ENCODE measurements at regions not wholly inside any gene's neighbourhood (a gene's known extent, or its start where the extent isn't known, plus 50 kb on each side); places are given as distances from the start of the nearest gene placed in this dataset.
"Not testable (repeated sequence)": the region's sequence is repeated elsewhere in the genome, so short reads cannot be mapped to it uniquely, and the experiment has no call there.

DNA sequence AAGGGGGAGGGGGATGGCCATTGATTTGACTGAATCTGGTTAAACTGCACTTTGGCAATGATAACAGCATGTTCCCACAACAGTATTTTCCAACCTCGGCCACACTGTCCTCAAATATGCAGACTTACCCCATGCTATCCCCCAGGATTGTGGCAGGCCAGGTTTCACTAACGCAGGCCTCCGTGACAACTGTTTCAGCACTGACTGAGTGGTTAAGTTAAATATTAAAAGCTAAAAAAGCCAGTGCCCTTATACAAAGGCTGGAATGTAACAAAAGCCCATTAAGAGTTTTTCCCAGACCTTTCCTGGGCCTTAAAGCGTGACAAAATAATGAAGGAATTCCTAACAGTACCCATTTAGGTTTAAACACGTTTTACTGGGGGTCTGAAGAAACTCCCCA lies 202.9 kb downstream of the USP25 start:
- DNase-seq (ENCODE audit: extremely low read depth in 1 of 2, low read depth in 1 of 2): no peak

DNA sequence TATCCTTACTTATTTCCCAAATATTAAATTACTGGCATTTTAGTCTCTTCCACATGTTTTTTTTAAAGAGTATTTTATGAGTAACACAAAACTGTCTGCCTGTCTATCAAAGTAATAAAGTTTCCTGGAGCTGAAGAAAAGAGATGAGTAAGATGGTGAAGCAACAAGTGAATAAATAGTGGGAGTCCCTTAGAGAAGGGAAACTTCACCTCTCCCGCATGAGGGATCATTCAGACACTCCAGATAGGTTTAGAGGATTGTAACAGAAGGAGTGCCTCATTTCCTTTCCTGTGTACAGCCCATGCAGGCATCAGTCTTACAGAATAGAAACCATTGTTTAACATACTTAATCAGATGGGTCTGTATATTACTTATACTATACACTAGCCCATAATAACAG lies 205.7 kb downstream of the USP25 start:
- no peak for DNase-seq (ENCODE audit: extremely low read depth in 1 of 2, low read depth in 1 of 2)

DNA sequence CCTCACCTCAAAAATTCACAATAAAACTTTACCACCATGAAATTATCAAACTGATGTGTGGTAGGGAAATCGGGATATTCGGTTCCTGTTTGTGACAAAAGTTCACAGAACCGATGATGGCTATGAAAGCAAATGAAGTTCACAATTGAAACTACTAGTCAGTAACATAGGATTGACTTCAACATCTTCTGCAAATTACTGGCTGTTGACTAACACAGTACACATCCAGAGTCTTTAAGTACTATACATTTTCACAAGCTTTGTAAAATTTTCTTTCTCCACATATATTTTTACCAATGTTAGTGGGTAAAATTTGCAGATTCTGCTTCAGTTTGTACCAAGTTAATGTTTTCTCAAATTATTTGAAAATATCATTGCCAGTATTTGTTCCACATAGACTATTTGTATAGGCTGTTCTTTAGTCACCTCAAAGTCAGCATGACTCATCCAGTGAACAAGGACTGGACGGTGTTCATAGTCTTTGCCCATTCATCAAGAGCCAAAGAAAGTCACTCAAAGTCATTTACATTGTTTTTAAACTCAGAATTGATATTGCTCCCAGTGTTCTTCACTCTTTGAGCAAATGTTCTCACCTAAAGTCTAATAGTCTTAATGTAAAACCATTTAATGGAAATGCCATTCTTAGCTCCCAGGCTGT lies 213.4 kb downstream of the USP25 start:
- no peak for DNase-seq (ENCODE audit: extremely low read depth in 1 of 2, low read depth in 1 of 2)

DNA sequence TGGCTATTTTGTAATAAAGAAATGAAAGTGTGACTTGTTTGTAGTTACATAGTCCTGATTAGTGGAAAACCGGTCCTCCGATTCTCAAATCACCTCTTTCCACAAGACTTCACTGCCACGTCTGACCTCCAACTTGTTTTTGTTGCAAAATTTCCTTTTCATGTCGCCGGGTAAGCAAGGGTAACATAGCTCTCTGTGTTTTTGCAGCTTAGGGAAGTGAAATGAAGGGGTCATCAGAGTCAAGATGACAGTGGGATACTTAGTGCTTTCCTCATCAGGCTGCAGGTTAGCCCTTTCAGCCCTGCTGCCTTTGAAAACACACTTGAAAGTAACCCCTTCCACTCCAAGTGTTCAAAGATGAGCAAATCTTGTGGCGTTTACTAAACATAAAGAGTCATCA lies 217.9 kb downstream of the USP25 start:
- no peak for DNase-seq (ENCODE audit: extremely low read depth in 1 of 2, low read depth in 1 of 2)

DNA sequence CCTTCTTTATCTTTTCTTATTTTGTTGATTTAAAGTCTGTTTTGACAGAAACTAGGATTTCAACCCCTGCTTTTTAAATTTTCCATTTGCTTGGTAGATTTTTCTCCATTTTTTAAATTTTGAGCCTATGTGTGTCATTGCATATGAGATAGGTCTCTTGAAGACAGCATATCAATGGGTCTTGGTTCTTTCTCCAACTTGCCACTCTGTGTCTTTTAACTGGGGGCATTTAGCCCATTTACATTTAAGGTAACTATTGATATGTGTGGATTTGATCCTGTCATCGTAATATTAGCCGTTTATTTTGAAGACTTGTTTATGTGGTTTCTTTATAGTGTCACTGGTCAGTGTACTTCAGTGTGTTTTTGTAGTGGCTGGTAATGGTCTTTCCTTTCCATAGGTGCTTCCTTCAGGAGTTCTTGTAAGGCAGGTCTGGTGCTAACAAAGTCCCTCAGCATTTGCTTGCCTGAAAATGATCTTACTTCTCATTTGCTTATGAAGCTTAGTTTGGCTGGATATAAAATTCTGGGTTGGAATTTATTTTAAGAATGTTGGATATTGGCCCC lies 223.9 kb downstream of the USP25 start:
- DNase-seq (ENCODE audit: extremely low read depth in 1 of 2, low read depth in 1 of 2): no peak

DNA sequence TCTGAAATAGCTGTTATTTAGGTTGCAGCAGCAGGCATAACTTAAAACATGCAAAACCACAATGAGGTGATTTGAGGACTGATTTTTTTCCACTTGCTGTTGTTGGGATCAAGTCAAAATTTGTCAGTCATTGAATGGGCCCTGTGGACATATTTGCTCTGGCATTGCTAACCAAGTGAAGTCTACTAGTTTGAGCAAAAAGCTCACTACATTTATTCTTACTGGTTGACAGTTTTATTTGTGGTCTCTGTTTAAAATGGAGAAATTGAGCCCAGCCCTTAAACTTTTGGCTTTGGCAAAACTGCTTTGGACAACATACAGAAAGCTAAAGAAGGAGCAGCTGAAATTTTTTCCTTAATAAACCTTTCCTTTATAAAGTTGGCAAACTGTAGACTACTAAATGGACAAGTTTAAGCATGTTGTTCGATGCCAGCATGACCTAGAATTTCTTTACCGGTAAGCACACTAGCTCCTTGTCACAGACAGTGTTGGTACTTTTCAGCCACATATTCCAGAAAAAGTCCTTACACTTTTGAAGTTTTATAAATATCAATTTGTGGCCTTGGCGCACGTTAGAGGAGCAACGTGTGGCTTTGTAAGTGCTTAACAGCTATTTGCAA lies 234.6 kb downstream of the USP25 start:
- DNase-seq (ENCODE audit: extremely low read depth in 1 of 2, low read depth in 1 of 2): no peak

DNA sequence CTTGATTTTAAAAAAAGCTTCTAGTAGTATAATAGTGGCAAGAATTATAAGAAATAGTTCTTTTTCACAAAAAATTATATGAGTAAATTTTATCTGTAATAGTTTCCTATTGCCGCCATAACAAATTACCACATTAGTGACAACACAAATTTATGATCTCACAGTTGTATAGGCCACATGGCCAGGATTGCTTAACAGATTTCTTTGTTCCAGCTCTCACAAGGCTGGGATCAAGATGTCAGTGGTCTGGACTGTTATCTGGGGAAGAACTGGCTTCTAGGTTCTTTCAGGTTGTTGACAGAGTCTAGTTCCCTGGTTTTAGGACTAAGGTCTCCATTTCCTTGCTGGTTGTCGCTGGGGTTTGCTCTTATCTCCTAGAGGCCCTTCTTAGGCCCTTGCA lies 236.4 kb downstream of the USP25 start:
- DNase-seq (ENCODE audit: extremely low read depth in 1 of 2, low read depth in 1 of 2): no peak

DNA sequence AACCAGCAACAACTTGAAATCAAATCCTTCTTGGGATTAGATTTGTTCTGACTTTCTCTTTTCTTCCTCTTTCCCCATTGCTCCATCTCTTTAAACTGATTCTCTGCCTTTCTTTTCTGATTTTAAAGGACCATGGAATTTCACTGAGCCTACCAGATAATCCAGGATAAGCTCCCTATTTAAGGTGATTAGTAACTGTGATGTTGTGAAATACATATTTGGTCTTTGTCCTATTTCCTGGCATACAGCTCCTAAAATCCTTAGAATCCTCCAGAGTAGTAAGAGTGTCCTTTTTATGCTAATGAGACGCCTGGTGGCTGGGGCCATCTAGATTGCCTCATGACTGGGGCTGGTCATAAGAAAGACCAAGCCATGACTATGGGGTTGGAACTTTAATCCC lies 236.9 kb downstream of the USP25 start:
- no peak for DNase-seq (ENCODE audit: extremely low read depth in 1 of 2, low read depth in 1 of 2)

DNA sequence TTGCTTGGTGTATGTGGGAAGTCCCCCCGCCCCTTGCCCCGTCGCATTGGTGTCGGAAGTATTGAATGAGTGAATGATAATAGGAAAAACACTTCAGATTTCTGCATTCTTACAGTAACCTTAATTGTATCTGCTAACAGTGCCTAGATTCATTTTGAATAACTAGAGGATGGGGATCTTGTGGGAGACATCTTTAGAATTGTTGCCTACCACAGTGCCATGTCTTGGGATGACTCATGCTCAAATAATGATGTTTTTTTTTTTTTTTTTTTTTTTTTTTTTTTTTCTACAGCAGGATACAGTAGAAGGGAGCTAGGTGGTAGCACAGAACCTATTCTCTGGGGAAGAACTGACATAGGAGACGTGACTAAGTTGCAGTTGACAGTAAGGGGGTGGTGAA lies 237.9 kb downstream of the USP25 start:
- no peak for DNase-seq (ENCODE audit: extremely low read depth in 1 of 2, low read depth in 1 of 2)

DNA sequence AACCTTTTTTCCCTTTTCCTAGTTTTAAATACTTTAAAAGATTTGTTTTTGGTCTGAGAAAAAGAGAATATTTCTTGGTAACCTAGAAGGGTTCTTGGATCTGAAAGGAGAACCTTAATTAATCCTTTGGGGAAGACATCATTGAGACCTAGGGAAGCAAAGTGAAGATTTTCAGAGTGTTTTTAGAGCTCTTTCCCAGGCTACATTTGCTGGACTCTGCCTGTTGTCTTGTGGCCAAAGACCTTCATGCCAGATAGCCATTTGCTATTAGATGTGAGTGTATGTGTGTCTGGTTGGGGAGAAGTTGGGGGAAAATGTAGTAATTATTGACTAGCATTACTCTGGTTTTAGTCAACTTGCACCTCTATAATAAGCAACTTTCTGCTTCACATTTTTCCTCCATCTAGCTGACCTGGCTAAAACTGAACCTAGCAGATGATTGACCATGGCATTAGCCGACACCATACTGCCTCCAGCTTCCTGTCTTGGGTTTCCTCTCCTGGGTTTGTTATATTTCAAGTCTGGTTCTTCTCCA lies 239.1 kb downstream of the USP25 start:
- no peak for DNase-seq (ENCODE audit: extremely low read depth in 1 of 2, low read depth in 1 of 2)

DNA sequence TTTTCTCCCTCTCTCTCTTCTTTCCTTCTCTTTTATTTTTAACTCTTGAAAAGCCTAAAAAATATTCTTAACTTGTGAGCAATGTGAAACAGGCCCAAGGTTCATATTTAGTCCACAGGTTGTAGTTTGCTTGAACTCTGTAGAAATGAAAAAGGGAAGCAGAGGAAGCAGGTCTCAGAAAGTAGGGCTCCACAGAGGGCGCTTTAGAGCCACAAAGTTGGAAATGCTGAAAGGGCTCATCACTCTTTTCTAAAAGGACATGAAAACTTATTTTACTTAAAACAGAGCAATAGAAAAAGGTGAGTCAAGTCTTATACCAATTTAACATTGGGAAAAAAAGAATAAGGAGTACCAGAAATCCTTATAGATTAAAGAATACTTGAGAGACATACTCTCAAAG lies 247.0 kb downstream of the USP25 start:
- no peak for DNase-seq (ENCODE audit: extremely low read depth in 1 of 2, low read depth in 1 of 2)

DNA sequence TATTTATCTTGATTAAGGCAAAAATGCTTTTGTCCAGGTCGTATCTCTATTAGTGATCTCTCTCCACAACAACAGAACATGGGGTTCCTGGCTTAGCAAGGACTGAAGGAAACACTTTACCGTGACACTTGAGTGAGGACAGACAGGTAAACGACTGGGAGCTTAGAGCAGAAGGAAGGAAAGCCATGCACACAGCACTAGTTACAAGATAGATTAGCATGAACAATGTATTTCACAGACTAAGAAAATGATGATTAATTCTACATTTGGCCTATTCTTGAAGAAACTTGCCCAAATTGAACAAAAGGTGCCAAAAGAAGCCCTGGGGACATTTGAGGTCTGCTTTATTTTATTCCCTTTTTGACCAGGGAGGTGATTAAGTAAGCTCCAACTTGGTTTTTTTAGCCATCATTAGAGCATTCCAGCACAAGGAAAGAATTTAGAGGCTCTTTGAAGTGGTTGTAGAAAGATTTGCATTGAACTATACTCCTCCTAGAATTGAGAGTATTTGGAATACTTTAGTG lies 248.5 kb downstream of the USP25 start:
- no peak for DNase-seq (ENCODE audit: extremely low read depth in 1 of 2, low read depth in 1 of 2)

DNA sequence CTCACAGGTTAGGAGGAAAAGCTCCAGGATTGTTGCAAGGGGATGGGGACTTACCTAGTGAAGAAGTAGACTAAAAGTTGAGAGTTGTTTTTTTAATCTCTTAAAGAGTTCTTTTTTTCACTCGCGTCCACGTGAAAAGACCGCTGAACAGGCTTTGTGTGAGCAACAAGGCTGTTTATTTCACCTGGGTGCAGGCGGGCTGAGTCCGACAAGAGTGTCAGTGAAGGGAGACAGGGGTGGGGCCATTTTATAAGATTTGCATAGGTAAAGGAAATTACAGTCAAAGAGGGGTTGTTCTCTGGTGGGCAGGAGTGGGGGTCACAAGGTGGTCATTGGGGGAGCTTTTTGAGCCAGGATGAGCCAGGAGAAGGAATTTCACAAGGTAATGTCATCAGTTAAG lies 249.7 kb downstream of the USP25 start:
- DNase-seq (ENCODE audit: extremely low read depth in 1 of 2, low read depth in 1 of 2): not testable (repeated sequence)

DNA sequence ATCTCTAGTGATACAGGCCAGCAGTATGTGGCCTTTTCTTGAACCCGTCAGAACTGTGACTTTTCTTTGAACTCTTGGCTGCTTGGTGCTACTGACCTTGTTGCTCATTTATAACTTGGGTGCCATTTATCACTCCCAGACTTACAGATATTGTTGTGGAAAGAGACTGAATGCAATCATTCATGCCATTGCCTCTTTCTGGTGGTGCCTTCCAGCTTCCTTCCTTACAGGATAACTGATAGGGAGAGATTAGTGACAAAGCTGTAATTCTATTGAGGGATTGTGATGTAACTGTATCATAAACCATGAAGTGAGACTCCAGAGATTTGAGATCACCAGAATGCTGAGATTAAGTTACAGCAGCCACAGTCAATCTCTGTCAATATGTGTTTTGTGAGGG lies 256.5 kb downstream of the USP25 start:
- no peak for DNase-seq (ENCODE audit: extremely low read depth in 1 of 2, low read depth in 1 of 2)

DNA sequence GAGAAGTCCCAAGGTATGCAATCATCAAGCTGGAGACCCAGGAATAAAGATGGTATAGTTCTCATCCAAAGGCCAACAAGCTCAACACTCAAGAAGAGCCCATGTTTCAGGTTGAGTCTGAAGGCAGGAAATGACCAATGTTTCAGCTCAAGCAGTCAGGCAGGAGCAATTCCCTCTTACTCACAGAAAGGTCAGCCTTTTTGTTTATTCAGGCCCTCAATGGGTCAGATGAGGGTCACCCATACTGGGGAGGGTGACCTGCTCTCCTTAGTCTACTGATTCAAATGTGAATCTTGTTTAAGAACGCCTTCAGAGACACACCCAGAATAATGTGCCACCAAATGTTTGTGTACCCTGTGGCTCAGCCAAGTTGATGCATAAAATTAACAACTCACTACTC lies 262.4 kb downstream of the USP25 start:
- DNase-seq (ENCODE audit: extremely low read depth in 1 of 2, low read depth in 1 of 2): no peak

DNA sequence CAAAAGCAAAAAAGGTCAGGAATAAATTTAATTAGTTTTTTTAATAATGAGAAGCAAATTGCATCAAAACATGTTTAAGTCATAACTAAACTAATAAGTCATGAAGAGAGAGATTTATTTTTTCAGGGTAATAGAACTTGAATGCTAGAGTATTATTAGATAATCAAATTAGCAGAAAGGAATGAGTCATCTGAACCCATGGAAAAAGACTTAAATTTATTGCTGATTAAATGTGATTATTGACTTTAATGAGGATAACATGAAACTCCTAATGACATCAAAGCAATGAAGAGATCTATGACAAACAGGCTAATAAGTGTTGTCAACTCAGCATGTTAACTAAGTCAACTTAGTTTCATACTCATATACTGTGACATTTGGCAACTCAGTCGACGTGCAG lies 264.2 kb downstream of the USP25 start:
- no peak for DNase-seq (ENCODE audit: extremely low read depth in 1 of 2, low read depth in 1 of 2)

DNA sequence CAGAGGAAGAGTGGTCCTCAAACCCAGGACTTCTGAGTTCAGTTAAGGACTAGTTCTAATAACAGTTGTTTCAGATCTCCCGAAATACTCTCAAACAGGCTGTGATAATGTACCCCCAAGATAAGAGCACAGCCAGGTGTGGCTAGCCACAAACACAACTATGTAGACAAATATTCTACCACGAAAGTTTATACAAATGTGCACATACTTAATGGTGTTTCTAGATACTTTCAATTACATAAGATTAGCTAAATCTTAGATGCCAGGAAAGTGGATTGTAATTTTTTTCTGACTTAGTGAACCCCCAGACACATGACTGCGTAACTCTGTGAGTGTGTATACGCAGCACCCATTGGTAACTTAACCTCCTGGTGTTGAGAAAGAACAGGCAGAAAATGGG lies 270.0 kb downstream of the USP25 start:
- DNase-seq (ENCODE audit: extremely low read depth in 1 of 2, low read depth in 1 of 2): no peak

DNA sequence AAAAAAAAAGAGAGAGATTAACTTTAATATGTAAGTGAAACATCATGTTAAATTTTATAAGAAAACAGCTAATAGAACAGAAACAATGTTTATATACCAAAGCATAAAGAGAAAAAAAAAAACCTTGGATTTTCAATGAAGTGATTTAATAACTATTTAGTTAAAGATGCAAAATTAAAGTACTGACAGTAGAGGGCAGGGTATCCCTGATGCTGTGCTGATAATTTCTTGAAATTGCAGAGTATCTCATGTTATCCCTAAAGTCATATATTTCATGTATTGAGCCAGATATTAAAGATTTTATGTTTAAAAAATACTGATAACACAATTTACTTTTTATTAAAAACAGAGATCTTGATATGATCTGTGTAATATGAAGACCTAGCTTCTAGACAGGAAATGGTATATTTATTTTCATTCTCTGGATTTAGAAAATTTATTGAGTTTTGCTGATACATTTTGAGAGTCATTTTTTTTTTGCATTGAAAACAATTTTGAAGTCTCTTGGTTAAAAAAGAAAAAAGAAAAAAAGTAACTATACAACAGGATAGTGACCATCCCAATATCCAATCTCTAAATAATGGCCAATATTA lies 273.2 kb downstream of the USP25 start:
- no peak for DNase-seq (ENCODE audit: extremely low read depth in 1 of 2, low read depth in 1 of 2)

DNA sequence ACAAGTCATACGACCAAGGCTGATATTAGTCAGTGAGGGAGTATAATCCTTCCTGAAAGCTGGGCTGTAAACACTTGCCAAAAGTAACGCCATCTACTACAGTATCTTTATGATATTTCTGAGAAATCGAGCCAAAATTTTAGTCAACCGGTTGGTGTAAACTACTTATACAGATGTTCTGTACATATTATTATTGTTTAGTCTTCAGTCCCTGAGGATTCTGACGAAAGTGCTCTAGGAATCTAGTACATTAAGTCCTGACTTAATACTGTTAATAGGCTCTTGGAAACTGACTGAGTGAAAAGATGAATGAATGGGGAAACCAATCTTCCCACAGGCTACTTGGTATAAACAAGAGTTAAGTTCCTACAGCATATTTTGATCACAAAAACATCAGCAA lies 274.3 kb downstream of the USP25 start:
- no peak for DNase-seq (ENCODE audit: extremely low read depth in 1 of 2, low read depth in 1 of 2)

DNA sequence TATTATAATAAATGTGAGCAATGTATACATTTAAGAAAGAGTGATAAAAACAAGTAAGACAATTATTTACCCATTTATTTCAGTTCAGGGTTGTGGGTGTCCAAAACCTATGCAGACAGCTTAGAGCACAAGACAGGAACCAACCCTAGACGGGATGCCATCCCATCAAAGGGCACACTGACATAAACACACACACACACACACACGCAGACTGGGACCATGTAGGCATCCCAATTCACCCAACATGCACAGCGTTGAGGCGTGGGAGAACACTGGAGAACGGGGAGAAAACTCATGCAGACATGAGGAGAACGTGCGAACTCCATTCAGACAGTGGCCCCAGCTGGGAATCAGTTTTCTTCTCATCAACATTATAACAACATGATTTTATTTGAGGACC lies 274.7 kb downstream of the USP25 start:
- DNase-seq (ENCODE audit: extremely low read depth in 1 of 2, low read depth in 1 of 2): no peak

DNA sequence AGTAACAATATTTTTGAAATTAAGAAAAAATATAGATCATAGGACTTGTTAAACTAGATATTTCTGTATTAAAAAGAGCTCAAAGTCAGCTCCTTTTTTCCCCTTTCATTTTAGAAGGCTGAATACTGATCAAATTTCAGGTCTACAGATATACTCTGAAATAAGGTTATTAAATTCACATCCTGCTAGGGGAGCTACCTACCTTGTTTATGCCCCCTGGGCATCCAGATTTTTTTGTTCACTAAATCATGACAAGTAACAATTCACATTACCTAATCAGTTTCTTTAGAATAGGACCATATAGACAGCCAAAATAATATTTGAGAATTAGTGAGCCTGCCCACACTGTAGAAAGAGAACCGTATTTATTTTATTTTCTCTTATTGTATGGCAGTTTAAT lies 276.2 kb downstream of the USP25 start:
- no peak for DNase-seq (ENCODE audit: extremely low read depth in 1 of 2, low read depth in 1 of 2)

DNA sequence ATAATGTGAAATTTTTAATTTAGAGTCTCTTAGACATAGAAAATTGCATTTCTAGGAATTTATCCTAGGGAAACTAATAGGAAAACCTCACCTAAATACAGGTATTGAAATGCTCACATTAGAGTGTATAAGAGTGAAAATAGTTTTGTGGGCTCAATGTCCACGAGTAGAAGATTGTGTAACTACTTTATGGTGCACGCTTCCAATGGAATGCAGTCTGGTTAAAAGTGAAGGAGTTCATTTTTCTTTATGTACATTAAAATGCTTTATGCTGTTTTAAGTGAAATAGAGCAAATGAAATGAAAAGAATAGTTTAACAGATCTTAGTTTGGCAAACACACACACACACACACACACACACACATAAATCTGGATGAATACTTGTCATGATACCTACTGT lies 278.2 kb downstream of the USP25 start:
- DNase-seq (ENCODE audit: extremely low read depth in 1 of 2, low read depth in 1 of 2): no peak

Measured in stimulated activated CD8-positive, alpha-beta memory T cell treated with anti-CD3 and anti-CD28 coated beads, Interleukin-7, amount 100 ng/mL, for 48 hours (primary cell).